KMS-11 (cell line): ENCODE measurements at regions not wholly inside any gene's neighbourhood (a gene's known extent, or its start where the extent isn't known, plus 50 kb on each side); places are given as distances from the start of the nearest gene placed in this dataset.
"Not testable (repeated sequence)": the region's sequence is repeated elsewhere in the genome, so short reads cannot be mapped to it uniquely, and the experiment has no call there.

Source experiments
- H2AFZ ChIP-seq: fragments of 200-600 bp; sonication (generic); 2 replicates; pipeline ENCODE4 v1.6.1; 2016; ENCODE audit warnings: antibody characterized with exemption, mixed run types, low read depth
- H3K27ac ChIP-seq: fragments of 200-600 bp; sonication (generic); 2 replicates; pipeline ENCODE4 v1.6.1; 2016; ENCODE audit warnings: mild to moderate bottlenecking, mixed run types
- H3K27me3 ChIP-seq: fragments of 200-600 bp; sonication (generic); 2 replicates; pipeline ENCODE4 v1.6.1; 2017; ENCODE audit warnings: mild to moderate bottlenecking, low read depth, mixed run types, moderate library complexity; ENCODE audit not compliant: insufficient read depth
- H3K36me3 ChIP-seq: fragments of 200-600 bp; sonication (generic); 2 replicates; pipeline ENCODE4 v1.6.1; 2017; ENCODE audit warnings: mild to moderate bottlenecking, mixed run types; ENCODE audit not compliant: insufficient read depth
- H3K4me1 ChIP-seq: fragments of 200-600 bp; sonication (generic); 2 replicates; pipeline ENCODE4 v1.6.1; 2016; ENCODE audit warnings: mild to moderate bottlenecking, low read depth, mixed run types; ENCODE audit not compliant: poor library complexity, severe bottlenecking
- H3K4me2 ChIP-seq: fragments of 200-600 bp; sonication (generic); 2 replicates; pipeline ENCODE4 v1.7.0; 2016; ENCODE audit warnings: mild to moderate bottlenecking, mixed run types
- H3K4me3 ChIP-seq: fragments of 200-600 bp; sonication (generic); IDR thresholded peaks from 2 replicates; pipeline ENCODE4 v1.6.1; 2017; ENCODE audit warnings: low read depth, low read length, mixed read lengths; ENCODE audit not compliant: insufficient read depth
- H3K79me2 ChIP-seq: fragments of 200-600 bp; sonication (generic); 2 replicates; pipeline ENCODE4 v1.6.1; 2016; ENCODE audit warnings: low read depth, mixed run types; ENCODE audit not compliant: insufficient read depth
- H3K9ac ChIP-seq: fragments of 200-600 bp; sonication (generic); 2 replicates; pipeline ENCODE4 v1.6.1; 2016; ENCODE audit warnings: mild to moderate bottlenecking, mixed run types
- H4K20me1 ChIP-seq: fragments of 200-600 bp; sonication (generic); 2 replicates; pipeline ENCODE4 v1.6.1; 2016; ENCODE audit warnings: mild to moderate bottlenecking, mixed run types; ENCODE audit not compliant: insufficient read depth

DNA sequence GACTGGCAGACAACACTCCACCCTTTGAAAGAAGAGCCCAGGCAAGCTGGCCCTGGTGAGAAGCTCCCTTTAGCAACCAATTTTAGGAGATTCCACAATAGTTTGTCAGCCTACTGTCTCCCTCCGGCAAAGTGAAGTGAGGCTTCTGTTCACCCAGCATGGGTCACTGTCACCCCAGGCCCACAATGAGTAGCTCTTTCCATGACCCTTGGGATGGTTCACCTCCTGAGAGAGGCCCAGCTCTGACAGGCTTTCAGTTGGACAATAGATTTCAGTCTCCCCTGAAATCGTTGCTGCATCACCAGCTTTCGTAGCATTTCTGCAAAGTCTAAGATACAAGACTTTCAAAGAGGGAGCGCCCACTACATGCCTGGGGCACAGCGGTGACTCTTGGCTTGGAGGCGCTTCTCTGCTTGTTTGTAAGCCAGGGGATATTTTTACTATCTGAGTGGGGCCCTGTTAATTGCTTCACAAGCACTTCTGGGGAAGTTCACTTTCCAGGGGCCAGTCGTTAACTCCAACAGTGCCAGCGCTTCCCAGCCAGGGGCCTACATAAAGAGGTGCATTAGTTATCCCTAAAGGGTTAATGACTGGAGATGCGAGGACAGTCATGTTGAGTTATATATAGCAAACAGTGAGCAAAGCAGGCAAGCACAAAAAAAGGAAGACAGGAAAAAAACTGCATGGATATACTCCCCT is 255.7 kb downstream of the BCL2L11 start:
- not testable (repeated sequence) for H3K36me3 ChIP-seq, H3K27me3 ChIP-seq, H3K9ac ChIP-seq, H2AFZ ChIP-seq, H3K79me2 ChIP-seq, H3K27ac ChIP-seq, H4K20me1 ChIP-seq, H3K4me2 ChIP-seq, H3K4me1 ChIP-seq, H3K4me3 ChIP-seq

DNA sequence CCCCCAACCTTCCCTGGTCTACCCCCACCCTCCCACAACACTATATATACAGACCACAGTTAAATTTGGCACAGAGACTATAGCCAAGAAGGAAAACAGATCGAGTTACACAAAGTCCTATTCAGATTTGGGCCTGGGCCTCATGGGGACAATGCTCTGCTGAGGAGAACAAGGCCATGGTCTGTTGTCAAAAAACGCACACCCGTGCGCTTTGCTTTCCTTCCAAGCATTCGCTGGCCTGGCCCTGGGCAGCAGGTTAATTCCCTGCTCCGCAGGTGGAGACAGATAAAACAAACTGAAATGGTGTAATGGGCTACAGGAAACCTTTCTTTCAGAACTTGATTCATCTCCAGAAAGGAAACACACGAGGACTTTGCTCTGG is 256.2 kb downstream of the BCL2L11 start:
- not testable (repeated sequence) for H3K9ac ChIP-seq, H3K27ac ChIP-seq, H3K4me1 ChIP-seq, H3K4me2 ChIP-seq, H3K79me2 ChIP-seq, H4K20me1 ChIP-seq, H3K4me3 ChIP-seq, H3K27me3 ChIP-seq, H3K36me3 ChIP-seq, H2AFZ ChIP-seq

DNA sequence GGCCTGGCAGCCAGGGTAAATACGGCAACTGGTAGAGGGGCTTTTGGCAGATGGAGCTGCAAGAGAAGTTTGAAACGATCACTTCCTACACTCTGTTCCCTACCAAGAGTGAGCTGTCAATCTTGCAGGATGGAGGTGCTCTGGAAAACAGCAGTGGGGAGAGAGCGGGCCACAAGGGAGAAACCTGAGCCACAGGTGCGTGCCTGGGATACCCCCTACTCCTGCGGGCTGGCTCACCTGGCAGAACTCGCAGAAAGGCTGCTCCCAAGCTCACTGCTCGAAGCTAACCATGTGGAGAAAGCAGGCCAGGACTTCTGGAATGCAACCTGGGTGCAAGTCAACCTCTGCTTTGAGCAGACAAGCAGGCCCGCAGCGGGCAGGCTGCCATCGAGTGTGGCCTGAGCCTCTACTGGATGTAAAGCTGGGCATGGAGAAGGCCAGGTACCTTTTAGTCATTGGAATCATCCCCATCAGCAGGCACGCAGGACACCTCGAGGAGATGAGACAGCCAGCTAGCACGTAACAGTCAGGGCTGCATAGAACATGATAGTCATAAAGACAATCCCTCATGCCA is 256.8 kb downstream of the BCL2L11 start:
- H4K20me1 ChIP-seq, H3K27me3 ChIP-seq, H3K36me3 ChIP-seq, H3K79me2 ChIP-seq, H3K4me2 ChIP-seq, H3K9ac ChIP-seq, H3K4me1 ChIP-seq, H3K4me3 ChIP-seq, H2AFZ ChIP-seq, H3K27ac ChIP-seq: not testable (repeated sequence)

DNA sequence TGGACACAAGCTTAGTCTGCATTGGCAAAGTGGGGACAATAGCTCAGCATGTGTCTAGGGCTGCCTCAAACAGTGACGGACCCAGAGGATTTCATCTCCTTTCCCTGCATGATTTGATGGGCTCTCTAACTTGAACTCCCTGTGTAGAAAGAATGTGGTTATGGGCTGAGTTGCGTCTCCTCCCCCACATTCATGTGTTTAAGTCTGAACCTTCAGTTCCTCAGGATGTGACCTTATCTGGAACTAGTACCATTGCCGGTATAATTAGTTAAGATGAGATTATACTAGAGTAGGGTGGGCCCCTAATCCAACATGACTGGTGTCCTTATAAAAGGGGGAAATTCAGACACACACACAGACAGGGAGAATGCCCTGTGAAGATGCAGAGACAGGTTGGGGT is 257.6 kb downstream of the BCL2L11 start:
- H4K20me1 ChIP-seq, H3K27me3 ChIP-seq, H3K27ac ChIP-seq, H2AFZ ChIP-seq, H3K79me2 ChIP-seq, H3K4me1 ChIP-seq, H3K9ac ChIP-seq, H3K36me3 ChIP-seq, H3K4me2 ChIP-seq, H3K4me3 ChIP-seq: not testable (repeated sequence)

DNA sequence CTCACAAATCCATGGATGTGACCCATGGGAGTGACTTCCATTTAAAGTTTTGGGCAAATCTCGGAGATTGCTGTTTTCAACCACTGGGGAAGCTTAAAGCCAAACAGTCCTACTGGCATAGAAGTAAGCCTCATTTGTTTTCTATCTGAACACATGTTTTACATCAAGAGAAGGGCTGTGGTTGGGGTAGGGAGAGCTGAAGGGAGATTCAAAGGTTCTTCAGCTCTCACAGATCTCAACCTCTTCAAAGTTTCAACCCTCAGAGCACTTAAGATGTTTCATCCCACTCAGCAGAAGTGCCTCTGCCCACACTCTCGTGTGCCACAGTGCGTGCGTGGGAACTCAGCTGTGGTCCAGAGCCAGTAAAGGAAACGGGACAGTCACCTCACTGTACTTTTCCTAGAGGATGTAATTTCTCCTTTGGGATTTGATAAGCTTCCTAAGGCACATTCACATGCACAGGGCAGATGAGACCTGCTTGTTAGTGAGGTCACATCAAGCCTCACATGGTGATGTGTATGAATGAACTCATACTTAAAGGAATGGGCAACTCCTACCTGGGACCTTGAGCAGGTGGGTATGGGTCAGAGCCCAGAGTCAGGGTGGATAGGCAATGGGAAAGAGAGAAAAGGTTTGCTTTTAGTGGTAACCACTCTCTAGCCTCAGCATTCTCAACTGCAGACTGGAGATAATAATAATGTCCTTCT is 260.2 kb downstream of the BCL2L11 start:
- not testable (repeated sequence) for H3K36me3 ChIP-seq, H3K4me3 ChIP-seq, H3K27me3 ChIP-seq, H3K4me2 ChIP-seq, H3K27ac ChIP-seq, H4K20me1 ChIP-seq, H3K4me1 ChIP-seq, H2AFZ ChIP-seq, H3K79me2 ChIP-seq, H3K9ac ChIP-seq

DNA sequence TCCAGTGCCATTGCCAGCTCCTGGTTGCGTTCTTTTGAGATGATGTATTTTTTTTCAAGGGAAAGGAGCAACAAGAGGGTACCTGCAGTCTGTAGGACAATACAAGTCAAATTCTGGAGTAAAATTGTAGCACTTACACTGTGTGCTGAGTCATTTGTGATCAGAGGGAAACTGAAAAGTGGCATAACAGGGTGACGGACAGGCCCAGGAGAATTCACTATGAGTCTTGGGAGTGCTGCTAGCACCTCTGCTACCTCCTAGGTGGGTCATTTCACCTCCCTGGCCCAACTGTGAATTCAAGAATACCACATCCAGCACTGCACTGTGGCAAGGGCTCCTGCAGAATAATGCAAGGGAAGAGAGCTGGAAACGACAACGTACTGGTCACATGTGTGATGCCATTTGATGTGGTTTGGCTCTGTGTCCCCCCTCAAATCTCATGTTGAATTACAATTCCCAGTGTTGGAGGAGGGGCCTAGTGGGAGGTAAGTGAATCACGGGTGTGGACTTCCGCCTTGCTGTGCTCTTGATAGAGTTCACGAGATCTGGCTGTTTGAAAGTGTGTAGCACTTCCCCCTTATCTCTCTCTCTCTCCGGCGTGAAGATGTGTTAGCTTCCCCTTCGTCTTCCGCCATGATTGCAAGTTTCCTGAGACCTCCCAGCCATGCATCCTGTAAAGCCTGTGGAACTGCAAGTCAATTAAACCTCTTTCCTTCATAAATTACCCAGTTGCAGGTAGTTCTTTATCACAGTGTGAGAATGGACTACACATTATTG is 261.0 kb downstream of the BCL2L11 start:
- not testable (repeated sequence) for H3K36me3 ChIP-seq, H3K79me2 ChIP-seq, H3K27ac ChIP-seq, H2AFZ ChIP-seq, H3K4me2 ChIP-seq, H3K4me1 ChIP-seq, H4K20me1 ChIP-seq, H3K27me3 ChIP-seq, H3K9ac ChIP-seq, H3K4me3 ChIP-seq

DNA sequence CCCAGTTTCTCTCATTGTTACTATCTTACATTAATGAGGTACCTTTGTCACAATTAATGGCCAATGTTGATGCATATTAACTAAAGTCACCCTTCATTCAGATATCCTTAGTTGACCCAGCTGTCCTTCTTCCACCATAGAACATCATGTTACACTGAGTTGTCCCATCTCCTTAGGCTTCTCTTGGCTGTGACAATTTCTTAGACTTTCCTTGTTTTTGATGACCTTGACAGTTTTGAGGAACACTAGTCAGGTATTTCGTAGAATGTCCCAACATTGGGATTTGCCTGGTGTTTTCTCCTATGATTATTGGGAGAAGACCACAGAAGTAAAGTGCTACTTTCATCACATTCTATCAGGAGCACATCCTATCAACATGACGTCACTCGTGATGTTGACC is 261.8 kb downstream of the BCL2L11 start:
- not testable (repeated sequence) for H3K4me3 ChIP-seq, H3K36me3 ChIP-seq, H3K9ac ChIP-seq, H3K4me1 ChIP-seq, H3K79me2 ChIP-seq, H3K4me2 ChIP-seq, H3K27ac ChIP-seq, H2AFZ ChIP-seq, H4K20me1 ChIP-seq, H3K27me3 ChIP-seq

DNA sequence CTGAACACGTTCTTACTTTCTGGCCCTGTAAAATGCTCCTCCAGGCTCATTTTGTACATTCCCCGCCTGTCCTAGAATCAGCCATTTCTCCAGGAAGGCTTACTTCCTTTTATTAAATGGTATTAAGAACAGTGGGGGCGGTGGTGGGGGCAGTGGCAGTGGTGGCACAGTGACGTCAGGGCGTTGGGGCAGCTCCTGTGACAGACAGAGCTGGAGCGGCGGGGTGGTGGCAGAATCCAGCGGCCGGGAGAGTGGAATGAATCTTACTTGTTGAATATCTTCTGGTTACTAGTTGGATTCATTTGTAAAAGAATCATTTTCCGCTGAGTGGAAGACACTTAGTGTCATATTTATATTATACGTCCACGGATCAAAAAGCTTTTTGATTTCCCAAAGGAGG is 262.6 kb downstream of the BCL2L11 start:
- H3K9ac ChIP-seq, H3K4me2 ChIP-seq, H3K4me3 ChIP-seq, H3K79me2 ChIP-seq, H3K36me3 ChIP-seq, H3K27ac ChIP-seq, H3K27me3 ChIP-seq, H3K4me1 ChIP-seq, H2AFZ ChIP-seq, H4K20me1 ChIP-seq: not testable (repeated sequence)

DNA sequence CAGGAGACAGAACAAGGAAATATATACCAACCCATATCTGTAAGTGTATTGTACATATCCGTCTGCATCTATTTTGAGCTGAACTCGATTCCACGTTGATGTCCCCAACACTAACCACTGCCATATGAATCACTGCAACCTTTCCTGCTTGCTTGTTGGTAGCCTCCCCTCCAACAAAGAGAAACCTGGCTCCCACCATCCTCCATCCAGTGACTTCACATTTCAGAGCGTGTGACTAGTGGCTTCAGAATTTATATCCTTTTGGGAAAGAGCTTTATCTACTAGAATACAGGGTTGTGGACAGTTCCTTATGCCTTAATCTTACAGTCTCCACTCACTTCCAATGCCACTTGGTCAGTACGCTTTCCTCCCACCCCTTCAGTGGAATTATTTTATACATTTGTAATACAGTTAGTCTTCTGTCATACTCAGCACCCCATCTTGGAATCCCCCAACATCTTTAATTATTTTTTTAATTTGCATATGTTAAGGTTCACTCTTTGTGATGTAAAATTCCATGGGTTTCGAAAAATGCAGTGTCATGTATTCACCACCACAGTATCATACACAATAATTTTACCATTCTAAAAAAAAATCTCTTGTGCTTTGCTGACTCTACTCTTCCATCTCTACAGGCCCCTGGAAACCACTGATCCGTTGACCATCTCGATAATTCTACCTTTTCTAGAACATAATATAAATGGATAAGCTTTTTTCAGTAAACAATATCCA is 264.7 kb downstream of the BCL2L11 start:
- not testable (repeated sequence) for H3K27me3 ChIP-seq, H3K9ac ChIP-seq, H3K4me3 ChIP-seq, H3K4me2 ChIP-seq, H3K79me2 ChIP-seq, H3K27ac ChIP-seq, H3K4me1 ChIP-seq, H4K20me1 ChIP-seq, H2AFZ ChIP-seq, H3K36me3 ChIP-seq
